ENCODE measurements at regions not wholly inside any gene's neighbourhood (a gene's known extent, or its start where the extent isn't known, plus 50 kb on each side); places are given as distances from the start of the nearest gene placed in this dataset.
"Not testable (repeated sequence)": the region's sequence is repeated elsewhere in the genome, so short reads cannot be mapped to it uniquely, and the experiment has no call there.

- DNase-seq: no peak
These were observed 124.6 kb downstream of the ZNF621 start for GRCh38 chr3:40649346-40649745.

DNA sequence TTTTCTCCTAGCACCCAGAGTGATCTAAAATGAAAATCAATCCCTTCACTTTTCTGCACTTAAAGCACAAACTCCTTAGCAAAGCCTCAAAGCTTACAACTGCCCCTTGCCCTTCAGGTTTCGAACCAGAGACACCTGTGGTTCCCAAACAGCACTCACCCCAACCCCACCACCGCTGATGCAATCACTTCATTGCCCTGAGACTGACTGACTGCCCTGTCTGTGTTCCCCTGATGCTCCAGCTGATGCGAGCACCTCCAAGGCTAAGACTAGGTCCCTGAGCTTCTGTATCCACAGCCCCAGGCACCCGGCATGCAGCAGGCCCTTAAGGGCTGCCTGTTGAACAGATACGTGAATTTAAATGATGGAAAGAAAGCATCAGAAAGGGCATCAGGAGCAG lies 127.3 kb downstream of the ZNF621 start:
- DNase-seq: no peak

DNA sequence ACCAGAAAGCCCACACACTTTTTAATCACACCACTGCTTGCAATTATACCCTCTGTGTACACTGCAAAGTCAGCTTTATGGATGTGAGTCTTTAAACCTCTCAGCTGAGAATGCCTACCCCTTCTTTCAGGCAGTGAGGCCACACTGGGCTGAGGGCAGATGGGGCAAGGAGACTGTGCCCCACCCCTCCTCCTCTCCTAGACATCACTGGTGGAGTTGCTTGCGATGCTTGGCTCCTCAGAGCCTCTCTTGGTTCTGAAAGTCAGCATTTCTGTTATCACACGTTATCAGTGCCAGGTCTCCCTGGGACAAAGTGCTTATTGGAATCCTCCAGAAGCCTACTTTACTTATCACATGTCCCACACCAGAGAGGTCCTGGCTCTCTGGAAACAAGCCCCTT lies 128.2 kb downstream of the ZNF621 start:
- no peak for DNase-seq

DNA sequence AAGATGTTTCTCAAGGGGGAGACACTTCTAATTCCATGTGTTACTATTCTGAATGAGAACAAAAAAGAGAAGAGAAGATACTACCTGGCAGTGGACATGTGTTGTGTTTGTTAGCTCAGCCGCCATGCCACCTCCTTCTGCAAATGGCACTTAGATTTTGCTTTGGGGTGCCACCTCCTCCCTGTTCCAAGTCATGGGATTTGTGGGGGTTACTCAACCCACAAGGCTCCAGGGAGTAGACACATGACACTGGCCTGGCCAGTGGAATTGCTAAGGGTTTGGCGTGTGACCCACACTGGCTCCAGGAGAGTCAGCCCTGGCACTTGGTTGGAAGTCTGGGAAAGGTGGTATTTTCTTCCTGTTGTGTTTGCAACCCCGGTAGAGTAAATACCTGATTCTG lies 129.1 kb downstream of the ZNF621 start:
- DNase-seq: no peak

DNA sequence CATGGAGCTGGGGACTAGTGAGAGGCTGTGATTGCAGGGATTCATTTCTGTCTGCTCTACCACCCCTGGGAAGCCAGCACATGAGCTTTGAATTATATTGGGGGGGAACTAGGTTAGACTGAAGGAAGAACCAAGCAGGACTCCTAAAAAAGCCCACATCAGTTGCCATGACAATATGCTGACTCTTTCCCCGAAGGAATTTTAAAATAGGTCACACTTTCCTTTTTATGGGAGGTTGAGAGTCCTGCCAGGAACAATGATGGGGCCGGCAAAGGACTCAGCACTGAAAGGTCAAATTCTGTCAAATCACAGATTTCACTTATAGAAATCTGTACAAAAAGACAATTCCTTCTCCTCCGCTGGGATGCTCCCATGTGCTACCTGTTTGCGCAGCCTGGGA lies 130.8 kb downstream of the ZNF621 start:
- DNase-seq: no peak

DNA sequence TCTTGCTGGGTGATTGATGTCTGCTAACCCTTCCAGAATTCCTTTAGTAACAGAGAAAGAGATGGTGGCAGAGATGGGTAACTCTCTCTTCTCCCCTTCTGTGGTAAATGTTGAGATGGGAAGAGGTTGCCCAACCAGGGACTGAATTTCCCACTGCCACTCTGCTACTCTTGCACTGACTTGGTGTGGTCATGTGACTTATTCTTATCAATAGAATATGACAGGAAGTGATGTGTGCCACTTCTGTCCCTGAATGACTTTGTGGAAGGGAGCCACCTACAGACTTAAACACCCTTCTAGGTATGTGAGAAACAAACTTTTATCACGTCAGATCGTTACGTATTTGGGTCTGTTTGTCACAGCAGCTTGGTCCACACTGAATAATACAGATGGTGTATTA lies 132.9 kb downstream of the ZNF621 start:
- no peak for DNase-seq

- no peak for DNase-seq
These were observed 133.5 kb downstream of the ZNF621 start for GRCh38 chr3:40658305-40658704.

DNA sequence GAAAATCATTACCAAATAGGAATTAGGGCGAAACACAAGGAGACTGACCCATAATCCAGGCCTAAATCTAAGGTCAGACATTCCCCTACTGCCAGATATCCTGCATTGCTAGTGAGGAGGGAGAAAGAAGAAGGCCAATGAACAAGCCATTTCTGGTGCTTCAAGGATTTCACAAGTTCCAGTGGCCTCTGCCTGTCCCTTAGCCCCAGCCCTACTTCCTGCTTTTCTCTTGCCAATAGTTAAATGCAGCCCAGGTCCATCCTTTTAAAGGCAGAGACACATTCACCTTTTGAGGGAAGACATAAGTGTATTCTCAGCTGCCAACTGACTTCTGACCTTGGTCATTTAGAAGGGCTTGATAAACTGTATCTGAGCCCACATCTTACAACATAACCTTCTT lies 135.8 kb downstream of the ZNF621 start:
- DNase-seq: no peak

DNA sequence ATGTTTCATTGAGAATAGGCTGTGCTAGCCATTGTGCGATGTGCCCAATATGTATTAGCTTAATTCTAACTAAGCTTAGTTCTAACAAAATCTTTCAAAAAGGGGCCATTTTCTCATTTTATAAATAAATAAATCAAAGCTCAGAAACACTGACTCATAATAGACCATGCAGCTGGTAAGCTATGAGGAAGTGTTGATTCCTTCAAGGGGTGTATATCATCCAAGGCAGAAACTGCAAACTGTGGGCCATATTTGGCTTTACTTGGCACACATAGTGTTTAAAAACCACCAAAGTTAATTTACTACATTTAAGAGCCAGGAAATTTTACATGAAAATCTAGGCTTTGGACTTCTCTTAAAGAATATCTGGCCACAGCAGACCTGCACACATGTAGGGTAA lies 136.5 kb downstream of the ZNF621 start:
- DNase-seq: no peak

DNA sequence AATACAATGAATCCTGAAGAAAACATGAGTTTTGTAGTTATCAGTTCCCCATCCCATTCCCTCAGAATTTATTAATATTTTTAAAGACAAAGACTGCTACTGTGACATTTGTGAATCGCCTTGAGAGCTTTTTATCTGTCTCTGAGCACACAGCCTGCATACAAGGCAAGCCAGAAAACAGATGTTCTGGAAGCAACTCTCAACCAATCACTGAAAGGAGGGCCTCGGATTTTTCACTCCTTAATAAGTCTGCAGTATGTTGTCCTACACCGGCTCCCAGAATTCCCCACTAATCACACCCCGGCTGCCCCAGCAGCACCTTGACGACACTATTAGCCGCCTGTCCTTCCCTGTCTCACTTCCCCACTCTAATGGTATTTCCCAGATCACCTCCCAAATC lies 138.5 kb downstream of the ZNF621 start:
- DNase-seq: no peak

DNA sequence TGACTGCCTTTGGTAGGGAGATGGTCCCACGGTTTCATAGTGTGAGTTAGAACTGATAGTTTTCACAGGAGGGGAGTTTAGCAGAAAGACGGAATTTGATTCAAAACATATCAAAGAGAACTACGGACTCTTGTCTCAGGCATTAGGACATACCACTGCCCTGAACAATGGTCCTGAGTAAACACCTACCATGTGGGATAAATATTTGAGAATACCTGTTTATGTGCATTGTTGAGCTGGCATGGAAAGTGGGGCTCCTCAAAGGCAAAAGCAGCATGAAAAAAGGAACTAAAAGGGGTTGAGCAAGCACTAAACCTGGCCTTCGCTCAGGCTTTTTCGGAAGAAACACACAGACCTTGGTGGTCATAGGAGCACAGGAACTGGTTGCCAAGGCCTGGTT lies 144.4 kb downstream of the ZNF621 start:
- DNase-seq: no peak

- no peak for DNase-seq
These were observed 148.1 kb downstream of the ZNF621 start for GRCh38 chr3:40672861-40673260.

DNA sequence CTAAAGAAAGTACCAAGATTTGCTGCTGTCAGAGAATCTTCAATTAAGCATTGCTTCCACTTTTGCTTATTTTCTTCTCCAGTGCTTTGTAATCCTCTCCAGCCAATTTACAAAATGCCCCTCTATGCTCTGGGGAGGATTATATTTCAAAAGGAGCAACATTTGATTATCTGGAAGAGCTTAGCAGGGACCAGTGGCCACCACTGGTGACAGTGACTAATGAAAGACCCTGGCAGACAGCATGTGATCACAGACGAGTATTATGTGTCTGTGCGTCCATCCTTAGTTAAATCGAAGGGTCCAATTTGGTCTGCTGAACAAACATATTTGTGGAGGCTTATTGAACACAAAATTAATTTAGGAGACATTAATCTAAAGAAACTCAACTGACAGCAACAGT lies 152.6 kb downstream of the ZNF621 start:
- no peak for DNase-seq

- DNase-seq: no peak
These were observed 153.0 kb downstream of the ZNF621 start for GRCh38 chr3:40677749-40678148.

GRCh38 chr3:40679290-40679689 lies 154.5 kb downstream of the ZNF621 start:
- DNase-seq: no peak

- DNase-seq: no peak
These were observed 156.2 kb downstream of the ZNF621 start for GRCh38 chr3:40680685-40681657.

GRCh38 chr3:40681658-40682055 lies 156.9 kb downstream of the ZNF621 start:
- DNase-seq: no peak

GRCh38 chr3:40689837-40690236 lies 165.1 kb downstream of the ZNF621 start:
- DNase-seq: no peak

DNA sequence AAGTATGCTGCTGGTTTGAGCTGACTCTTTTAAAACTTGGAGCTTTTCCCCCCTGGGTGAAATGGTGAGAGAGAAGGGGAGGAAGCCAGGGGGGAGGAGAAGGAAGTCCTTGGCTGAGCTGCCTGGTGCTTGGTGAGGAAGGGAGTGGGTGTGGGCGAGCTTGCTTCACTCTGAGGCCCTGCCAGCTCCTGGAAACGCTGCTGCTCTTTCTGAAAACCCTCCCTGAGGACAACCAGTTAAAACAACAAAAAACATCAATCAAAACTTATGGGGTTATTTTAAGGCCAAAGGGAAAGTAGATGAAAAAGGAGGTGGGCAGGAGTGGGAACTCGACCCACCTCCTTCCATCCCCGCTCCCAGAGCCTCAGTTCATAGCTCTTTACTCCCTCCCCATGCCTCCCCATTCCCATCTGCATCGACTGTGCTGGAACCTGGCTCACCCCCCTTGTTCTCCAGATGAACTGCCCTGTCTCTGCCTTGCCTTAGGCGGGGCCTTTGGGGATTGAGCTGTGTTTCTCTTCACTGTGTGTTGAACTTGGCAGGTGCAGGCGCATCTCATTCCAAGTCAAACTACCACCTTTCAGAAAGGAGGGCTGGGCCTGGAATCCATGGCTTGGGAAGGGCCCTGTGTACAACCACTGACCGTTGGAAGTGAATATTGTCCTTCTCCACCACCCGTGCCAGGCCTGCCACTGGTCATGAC lies 166.1 kb downstream of the ZNF621 start:
- DNase-seq: no peak

DNA sequence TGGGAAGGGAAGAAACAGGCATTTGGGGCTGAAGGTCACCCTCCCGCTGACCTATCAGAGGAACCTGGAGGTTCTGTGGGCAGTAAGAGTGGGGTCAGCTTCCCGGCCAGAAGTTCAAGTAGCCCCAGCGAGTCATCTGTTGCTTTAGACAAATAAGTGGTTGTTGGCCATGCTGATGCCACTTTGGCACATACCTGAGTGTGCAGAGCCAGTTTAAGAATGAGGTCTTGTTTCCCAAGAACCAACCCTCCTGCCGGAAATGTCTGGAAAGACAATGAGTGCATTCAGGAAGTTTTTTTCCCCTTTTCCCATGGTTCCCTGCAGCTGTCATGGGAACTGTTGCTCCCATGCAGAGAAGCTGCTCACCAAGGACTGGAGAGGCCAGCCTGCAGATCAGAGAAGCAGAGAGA lies 166.7 kb downstream of the ZNF621 start:
- DNase-seq: no peak

- no peak for DNase-seq
These were observed 171.1 kb downstream of the ZNF621 start for GRCh38 chr3:40695848-40696247.

DNA sequence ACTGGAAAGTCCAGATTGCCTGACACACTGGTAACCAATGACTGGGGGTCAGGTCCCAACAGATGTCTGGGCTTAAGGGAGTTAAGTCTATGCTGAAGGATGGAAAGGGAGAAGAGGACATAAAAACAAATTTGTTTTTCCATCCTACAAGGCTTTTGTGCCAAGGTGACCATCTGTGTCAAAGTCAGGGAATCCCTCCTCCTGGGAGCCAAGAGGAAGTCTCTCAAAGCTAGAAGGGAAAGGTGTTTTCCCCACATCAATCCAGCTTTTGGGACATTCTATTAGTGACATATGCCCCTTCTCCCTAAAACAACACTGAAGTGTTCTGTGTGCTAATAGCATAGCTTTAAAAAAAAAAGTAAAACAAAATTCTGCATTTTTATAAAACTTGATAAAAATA lies 173.9 kb downstream of the ZNF621 start:
- DNase-seq: not testable (repeated sequence)

GRCh38 chr3:40701016-40701588 lies 176.3 kb downstream of the ZNF621 start:
- no peak for DNase-seq

GRCh38 chr3:40704224-40704623 lies 179.5 kb downstream of the ZNF621 start:
- no peak for DNase-seq

All from CD4-positive, alpha-beta T cell treated with Interferon gamma for 1 hour (primary cell).